ENCODE measurements at regions not wholly inside any gene's neighbourhood (a gene's known extent, or its start where the extent isn't known, plus 50 kb on each side); places are given as distances from the start of the nearest gene placed in this dataset.

- TF ChIP-seq RXRA (IDR thresholded peaks at IDR 0.05) = no peak
- no peak for TF ChIP-seq CTCF (IDR thresholded peaks at IDR 0.05; ENCODE audit: low read depth, low read length, missing input control)
- no peak for TF ChIP-seq GABPA (IDR thresholded peaks at IDR 0.05 in 1 of 2, conservative IDR thresholded peaks at IDR 0.05 in 1 of 2)
- no peak for TF ChIP-seq REST (IDR thresholded peaks at IDR 0.05)
- no peak for TF ChIP-seq RAD21 (IDR thresholded peaks at IDR 0.05)
These were observed 512.0 kb downstream of the NLGN4X start for GRCh38 chrX:5716666-5717065.

All from liver (tissue), 3 donors.